ENCODE measurements at regions not wholly inside any gene's neighbourhood (a gene's known extent, or its start where the extent isn't known, plus 50 kb on each side); places are given as distances from the start of the nearest gene placed in this dataset.

DNA sequence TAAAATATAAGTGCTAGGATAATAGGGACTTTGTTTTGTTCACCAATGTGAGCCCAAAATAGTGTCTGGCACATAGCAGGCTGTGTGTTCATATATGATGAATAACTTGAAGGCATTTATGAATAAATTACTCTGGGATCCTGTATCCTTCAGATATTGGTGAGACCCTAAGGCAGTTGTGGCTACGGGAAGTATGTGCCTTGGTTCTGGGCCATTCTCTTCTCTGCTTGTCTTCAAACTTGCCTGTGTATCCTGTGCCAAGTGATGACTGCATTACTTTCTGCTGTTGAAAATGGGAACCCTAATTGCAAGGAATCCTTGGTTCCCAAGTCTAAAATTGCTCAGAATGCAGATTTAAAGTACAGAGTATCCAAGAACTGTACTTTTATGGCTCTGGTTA lies 67.6 kb upstream of the KTN1 start:
- FAIRE-seq: no peak
- in situ Hi-C loops (cut with HindIII; ENCODE audit: extremely low pct_ligation_motif_present, low pct_unique_long_range_greater_than_20kb): no loop called here

More for the DNA sequence above, 67.6 kb upstream of the KTN1 start:
- DNase-seq (ENCODE audit: low spot score) (no peak), ATAC-seq (no peak)
- 78% methylated on average over 1 of the region's 1 CpG for WGBS (ENCODE audit: low lambda C conversion rate)
- ChIA-PET CTCF (ENCODE audit: low intra/inter-chr PET ratio, low total read pairs) (no interaction called here), POLR2A (no interaction called here)
- BruUV-seq (replicated peaks): no TSS peak
- H3K9me3 ChIP-seq (ENCODE audit: low read length): no peaks in the 10 kb centered on the region
- TF ChIP-seq, protein P1, sequence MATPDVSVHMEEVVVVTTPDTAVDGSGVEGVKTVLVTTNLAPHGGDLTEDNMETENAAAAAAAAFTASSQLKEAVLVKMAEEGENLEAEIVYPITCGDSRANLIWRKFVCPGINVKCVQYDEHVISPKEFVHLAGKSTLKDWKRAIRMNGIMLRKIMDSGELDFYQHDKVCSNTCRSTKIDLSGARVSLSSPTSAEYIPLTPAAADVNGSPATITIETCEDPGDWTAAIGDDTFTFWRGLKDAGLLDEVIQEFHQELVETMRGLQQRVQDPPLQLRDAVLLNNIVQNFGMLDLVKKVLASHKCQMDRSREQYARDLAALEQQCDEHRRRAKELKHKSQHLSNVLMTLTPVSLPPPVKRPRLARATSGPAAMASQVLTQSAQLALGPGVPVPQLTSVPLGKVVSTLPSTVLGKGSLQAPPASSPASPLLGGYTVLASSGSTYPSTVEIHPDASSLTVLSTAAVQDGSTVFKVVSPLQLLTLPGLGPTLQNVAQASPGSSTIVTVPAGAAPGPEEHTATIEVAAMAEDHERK (CRISPR knock-in tag; IDR thresholded peaks at IDR 0.05; ENCODE audit: low read depth): no peak
- no peak for TF ChIP-seq ZNF777 (CRISPR knock-in tag; IDR thresholded peaks at IDR 0.05)
- no peak for TF ChIP-seq SETDB1 (CRISPR knock-in tag; IDR thresholded peaks at IDR 0.05; ENCODE audit: borderline replicate concordance)
- TF ChIP-seq MEF2D (CRISPR knock-in tag; IDR thresholded peaks at IDR 0.05): no peak
- TF ChIP-seq, protein P2, sequence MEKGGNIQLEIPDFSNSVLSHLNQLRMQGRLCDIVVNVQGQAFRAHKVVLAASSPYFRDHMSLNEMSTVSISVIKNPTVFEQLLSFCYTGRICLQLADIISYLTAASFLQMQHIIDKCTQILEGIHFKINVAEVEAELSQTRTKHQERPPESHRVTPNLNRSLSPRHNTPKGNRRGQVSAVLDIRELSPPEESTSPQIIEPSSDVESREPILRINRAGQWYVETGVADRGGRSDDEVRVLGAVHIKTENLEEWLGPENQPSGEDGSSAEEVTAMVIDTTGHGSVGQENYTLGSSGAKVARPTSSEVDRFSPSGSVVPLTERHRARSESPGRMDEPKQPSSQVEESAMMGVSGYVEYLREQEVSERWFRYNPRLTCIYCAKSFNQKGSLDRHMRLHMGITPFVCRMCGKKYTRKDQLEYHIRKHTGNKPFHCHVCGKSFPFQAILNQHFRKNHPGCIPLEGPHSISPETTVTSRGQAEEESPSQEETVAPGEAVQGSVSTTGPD (CRISPR knock-in tag; IDR thresholded peaks at IDR 0.05): no peak
- TF ChIP-seq, protein P3, sequence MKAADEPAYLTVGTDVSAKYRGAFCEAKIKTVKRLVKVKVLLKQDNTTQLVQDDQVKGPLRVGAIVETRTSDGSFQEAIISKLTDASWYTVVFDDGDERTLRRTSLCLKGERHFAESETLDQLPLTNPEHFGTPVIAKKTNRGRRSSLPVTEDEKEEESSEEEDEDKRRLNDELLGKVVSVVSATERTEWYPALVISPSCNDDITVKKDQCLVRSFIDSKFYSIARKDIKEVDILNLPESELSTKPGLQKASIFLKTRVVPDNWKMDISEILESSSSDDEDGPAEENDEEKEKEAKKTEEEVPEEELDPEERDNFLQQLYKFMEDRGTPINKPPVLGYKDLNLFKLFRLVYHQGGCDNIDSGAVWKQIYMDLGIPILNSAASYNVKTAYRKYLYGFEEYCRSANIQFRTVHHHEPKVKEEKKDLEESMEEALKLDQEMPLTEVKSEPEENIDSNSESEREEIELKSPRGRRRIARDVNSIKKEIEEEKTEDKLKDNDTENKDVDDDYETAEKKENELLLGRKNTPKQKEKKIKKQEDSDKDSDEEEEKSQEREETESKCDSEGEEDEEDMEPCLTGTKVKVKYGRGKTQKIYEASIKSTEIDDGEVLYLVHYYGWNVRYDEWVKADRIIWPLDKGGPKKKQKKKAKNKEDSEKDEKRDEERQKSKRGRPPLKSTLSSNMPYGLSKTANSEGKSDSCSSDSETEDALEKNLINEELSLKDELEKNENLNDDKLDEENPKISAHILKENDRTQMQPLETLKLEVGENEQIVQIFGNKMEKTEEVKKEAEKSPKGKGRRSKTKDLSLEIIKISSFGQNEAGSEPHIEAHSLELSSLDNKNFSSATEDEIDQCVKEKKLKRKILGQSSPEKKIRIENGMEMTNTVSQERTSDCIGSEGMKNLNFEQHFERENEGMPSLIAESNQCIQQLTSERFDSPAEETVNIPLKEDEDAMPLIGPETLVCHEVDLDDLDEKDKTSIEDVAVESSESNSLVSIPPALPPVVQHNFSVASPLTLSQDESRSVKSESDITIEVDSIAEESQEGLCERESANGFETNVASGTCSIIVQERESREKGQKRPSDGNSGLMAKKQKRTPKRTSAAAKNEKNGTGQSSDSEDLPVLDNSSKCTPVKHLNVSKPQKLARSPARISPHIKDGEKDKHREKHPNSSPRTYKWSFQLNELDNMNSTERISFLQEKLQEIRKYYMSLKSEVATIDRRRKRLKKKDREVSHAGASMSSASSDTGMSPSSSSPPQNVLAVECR (CRISPR knock-in tag; IDR thresholded peaks at IDR 0.05; ENCODE audit: borderline replicate concordance): no peak
- TF ChIP-seq, protein P4, sequence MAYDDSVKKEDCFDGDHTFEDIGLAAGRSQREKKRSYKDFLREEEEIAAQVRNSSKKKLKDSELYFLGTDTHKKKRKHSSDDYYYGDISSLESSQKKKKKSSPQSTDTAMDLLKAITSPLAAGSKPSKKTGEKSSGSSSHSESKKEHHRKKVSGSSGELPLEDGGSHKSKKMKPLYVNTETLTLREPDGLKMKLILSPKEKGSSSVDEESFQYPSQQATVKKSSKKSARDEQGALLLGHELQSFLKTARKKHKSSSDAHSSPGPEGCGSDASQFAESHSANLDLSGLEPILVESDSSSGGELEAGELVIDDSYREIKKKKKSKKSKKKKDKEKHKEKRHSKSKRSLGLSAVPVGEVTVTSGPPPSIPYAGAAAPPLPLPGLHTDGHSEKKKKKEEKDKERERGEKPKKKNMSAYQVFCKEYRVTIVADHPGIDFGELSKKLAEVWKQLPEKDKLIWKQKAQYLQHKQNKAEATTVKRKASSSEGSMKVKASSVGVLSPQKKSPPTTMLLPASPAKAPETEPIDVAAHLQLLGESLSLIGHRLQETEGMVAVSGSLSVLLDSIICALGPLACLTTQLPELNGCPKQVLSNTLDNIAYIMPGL (CRISPR knock-in tag; IDR thresholded peaks at IDR 0.05; ENCODE audit: borderline replicate concordance in 1 of 2, low read depth in 1 of 2): no peak
- no peak for TF ChIP-seq MIER2 (CRISPR knock-in tag; IDR thresholded peaks at IDR 0.05)
- TF ChIP-seq DR1 (CRISPR knock-in tag; IDR thresholded peaks at IDR 0.05): no peak
- H3K79me2 ChIP-seq (ENCODE audit: insufficient read depth, low read length): no peaks in the 10 kb centered on the region
- H3K9ac ChIP-seq (ENCODE audit: insufficient read depth, low read depth, low read length): no peak overlapping the region
- no peaks in the 10 kb centered on the region for H3K36me3 ChIP-seq (replicated peaks in 1 of 2; ENCODE audit: control insufficient read depth in 1 of 2, insufficient read depth in 2 of 2, low read length in 2 of 2)
- intact Hi-C loops (cut with micrococcal nuclease; ENCODE audit: unreplicated experiment): no loop called here
- H2AFZ ChIP-seq (ENCODE audit: low read length): no peak overlapping the region
- H4K20me1 ChIP-seq (ENCODE audit: insufficient read depth, low read length): no peaks in the 10 kb centered on the region
- H3K4me3 ChIP-seq (replicated peaks in 1 of 3; ENCODE audit: insufficient read depth in 1 of 3, low read depth in 2 of 3, low read length in 3 of 3): no peak overlapping the region
- no peak overlapping the region for H3K27ac ChIP-seq (ENCODE audit: extremely low read length, insufficient read depth, low read length)
- no peaks in the 10 kb centered on the region for H3K4me1 ChIP-seq (ENCODE audit: insufficient read depth, low read length)
- H3K4me2 ChIP-seq (ENCODE audit: low read depth, low read length): no peak overlapping the region
- H3K27me3 ChIP-seq (ENCODE audit: control insufficient read depth in 1 of 2, insufficient read depth in 2 of 2, low read length in 2 of 2): no peaks in the 10 kb centered on the region
